NB4 (cell line): ENCODE measurements at regions not wholly inside any gene's neighbourhood (a gene's known extent, or its start where the extent isn't known, plus 50 kb on each side); places are given as distances from the start of the nearest gene placed in this dataset.
A peak's percentile ranks its signal among the peaks of the same experiment; 100 is the strongest.

Experiments used
- DNase-seq: peaks from one replicate; pipeline ENCODE4 v3.0.0; 2010; ENCODE audit warnings: low read depth
- H3K4me3 ChIP-seq: one replicate; pipeline ENCODE4 v1.5.1; 2011; ENCODE audit warnings: mild to moderate bottlenecking, low read depth, low read length, moderate library complexity
- MYC ChIP-seq: IDR thresholded peaks from 2 replicates; pipeline ENCODE4 v1.6.1; 2011; ENCODE audit warnings: low read depth, low read length
- POLR2A ChIP-seq: IDR thresholded peaks from 2 replicates; pipeline ENCODE4 v1.6.1; 2011; ENCODE audit warnings: mild to moderate bottlenecking; ENCODE audit not compliant: insufficient read length; ENCODE audit errors: extremely low read depth
- TF ChIP-seq, protein P1 (sequence below): IDR thresholded peaks from 2 replicates; pipeline ENCODE4 v1.6.1; 2011; ENCODE audit warnings: low read depth, low read length
- TF ChIP-seq, protein P2 (sequence below): IDR thresholded peaks from one replicate; pipeline ENCODE4 v1.5.1; 2012; ENCODE audit warnings: low read depth, low read length

DNA sequence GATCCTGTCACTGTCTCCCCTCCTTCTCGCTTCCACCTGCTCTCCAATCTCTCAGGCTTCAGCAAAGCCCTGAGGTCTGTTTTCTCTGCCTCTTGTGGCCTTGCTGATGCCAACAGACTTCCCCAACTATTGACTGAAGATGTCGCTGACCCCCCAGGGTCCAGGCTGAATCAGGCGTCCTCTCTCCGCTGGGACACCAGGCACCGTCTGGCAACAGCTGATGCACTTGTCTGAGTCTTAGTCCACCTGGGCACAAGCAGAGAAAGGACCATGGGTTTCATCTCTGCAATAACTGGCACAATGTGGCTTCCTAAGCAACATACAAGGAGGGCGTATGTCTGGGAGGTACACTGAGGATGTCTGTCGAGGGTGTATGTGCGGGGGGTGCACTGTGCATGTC is 248.7 kb upstream of the MYT1L start:
- TF ChIP-seq MYC (no peak), POLR2A (no peak)
- TF ChIP-seq, protein P1, sequence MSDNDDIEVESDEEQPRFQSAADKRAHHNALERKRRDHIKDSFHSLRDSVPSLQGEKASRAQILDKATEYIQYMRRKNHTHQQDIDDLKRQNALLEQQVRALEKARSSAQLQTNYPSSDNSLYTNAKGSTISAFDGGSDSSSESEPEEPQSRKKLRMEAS = no peak
- TF ChIP-seq, protein P2, sequence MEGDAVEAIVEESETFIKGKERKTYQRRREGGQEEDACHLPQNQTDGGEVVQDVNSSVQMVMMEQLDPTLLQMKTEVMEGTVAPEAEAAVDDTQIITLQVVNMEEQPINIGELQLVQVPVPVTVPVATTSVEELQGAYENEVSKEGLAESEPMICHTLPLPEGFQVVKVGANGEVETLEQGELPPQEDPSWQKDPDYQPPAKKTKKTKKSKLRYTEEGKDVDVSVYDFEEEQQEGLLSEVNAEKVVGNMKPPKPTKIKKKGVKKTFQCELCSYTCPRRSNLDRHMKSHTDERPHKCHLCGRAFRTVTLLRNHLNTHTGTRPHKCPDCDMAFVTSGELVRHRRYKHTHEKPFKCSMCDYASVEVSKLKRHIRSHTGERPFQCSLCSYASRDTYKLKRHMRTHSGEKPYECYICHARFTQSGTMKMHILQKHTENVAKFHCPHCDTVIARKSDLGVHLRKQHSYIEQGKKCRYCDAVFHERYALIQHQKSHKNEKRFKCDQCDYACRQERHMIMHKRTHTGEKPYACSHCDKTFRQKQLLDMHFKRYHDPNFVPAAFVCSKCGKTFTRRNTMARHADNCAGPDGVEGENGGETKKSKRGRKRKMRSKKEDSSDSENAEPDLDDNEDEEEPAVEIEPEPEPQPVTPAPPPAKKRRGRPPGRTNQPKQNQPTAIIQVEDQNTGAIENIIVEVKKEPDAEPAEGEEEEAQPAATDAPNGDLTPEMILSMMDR = no peak
- DNase-seq = no peak
- no peak overlapping the region for H3K4me3 ChIP-seq

DNA sequence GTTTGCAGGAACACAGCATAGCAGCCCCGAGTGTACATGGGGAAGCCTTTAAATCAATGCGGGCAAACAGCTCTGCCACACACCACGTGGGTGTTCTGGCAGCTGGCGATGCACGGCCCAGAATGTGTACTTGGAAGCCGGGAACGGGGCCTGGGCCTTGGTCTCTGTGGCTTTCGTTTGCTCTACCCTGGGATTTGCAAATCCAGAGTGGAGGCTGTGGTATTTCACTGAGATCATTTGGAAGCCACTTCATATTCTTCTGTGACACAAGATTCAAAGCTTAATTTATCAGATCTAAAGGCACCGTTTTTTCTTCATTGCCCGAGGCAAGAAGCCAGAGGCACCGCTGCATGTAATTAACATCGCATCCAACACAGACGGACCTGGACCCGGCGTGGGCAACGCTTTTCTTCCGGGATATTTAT is 246.3 kb upstream of the MYT1L start:
- TF ChIP-seq, protein P1 = no peak
- TF ChIP-seq POLR2A (no peak), MYC (no peak)
- TF ChIP-seq, protein P2 = no peak
- no peak for DNase-seq
- no peak overlapping the region for H3K4me3 ChIP-seq

DNA sequence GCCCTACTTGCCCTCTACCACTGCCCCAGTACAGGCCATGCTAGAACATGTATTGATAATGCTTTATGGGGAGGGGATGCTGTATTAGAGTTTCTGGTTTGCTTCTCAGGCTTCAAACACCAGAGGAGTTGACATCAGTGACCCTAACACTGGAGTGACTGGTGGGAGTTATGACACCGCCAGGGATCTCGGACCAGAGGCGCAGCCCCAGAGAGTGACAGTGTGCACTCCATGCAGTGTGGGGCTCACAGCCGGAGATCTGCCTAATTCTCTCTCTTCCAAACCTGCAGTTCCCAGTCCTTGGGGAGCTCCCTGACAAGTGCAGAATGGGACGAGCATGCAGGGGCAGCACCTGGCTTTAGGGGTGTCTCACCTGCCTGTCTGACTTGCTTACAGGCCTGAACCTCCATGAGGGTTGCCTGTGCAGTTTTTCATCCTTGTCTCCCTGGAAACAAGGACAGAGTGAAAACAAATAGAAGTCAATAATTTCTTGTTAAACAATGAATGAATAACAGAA is 244.9 kb upstream of the MYT1L start:
- H3K4me3 ChIP-seq = no peak overlapping the region
- no peak for TF ChIP-seq MYC
- no peak for DNase-seq

DNA sequence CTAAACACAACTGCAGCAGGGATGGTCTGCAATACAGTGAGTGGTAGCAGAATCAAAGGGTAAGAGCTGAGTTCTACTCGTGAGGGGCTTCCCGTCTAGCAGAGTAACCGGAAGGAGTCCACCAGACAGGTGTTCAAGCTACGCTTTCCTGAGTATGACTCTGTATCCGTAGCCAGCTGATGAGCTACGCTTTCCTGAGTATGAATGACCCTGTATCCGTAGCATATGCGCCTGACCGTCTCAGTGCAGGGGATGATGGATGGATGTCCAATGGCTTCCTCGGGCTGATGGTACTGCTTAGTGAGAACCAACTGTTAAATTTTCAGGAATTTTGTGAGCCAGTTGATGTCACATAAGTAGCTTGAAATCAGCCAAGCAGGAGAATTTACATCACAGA is 244.1 kb upstream of the MYT1L start:
- H3K4me3 ChIP-seq = no peak overlapping the region
- TF ChIP-seq, protein P1 = no peak
- TF ChIP-seq, protein P2 = no peak
- TF ChIP-seq MYC = no peak
- TF ChIP-seq POLR2A = no peak
- DNase-seq = no peak

DNA sequence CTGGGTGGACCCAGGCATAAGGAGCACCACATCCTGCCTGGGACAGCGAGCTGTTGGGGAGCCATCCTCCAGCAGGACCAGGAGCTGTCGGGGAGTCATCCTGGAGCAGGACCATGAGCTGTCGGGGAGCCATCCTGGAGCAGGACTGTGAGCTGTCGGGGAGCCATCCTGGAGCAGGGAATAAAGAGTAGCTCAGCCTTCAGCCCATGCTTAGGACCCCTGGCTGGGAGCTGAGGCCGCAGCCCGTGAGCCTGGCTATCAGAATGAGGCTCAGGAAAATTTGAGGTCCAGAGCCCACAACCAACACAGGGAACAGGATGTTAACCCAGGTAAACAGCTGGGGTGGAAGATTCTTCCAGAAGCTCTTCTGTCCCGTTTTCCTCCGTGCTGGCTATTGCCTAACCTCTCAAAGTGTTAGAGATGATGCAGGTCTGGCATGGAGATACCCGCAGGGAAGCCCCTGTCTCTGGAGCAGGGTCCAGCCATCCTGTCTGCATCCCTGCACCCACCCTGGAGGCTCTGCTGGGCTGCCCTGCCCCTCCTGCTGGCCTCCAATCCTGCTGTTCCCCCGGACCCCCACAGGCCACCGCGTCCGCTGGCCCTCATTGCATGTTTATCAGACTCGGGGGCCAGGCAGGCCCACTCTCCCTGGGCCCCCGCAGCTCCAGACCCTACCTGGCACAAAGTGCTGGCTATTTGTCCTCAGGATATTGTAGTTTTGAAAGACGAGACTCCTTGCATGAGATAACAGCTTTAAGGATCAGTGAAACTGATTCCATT is 243.5 kb upstream of the MYT1L start:
- DNase-seq = no peak
- TF ChIP-seq, protein P2 = no peak
- TF ChIP-seq, protein P1 = no peak
- TF ChIP-seq MYC (no peak), POLR2A (no peak)
- no peak overlapping the region for H3K4me3 ChIP-seq

DNA sequence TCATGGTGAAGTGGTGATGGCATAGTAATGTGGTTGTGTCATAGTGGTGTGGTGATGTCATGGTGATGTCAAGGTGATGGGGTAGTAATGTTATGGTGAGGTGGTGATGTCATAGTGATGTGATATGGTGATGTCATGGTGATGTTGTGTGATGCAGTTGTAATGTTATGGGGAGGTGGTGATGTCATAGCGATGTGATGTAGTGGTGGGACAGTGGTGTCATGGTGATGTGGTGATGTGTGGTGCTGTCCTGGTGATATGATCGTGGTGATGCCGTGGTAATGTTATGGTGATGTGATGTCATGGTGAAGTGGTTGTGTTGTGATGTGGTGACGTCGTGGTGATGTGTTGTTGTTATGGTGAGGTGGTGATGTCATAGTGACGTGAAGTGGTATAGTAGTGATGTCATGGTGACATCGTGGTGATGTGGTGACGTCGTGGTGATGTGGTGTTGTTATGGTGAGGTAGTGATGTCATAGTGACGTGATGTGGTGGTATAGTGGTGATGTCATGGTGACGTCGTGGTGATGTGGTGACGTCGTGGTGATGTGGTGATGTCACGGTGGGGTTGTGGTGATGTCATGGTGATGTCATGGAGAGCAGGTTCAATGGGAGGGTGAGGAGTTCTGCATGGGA is 242.7 kb upstream of the MYT1L start:
- peak; percentile 18 for DNase-seq
- no peak overlapping the region for H3K4me3 ChIP-seq
- TF ChIP-seq, protein P2 = no peak
- TF ChIP-seq, protein P1 = no peak
- TF ChIP-seq POLR2A (no peak), MYC (no peak)
